HEK293 (cell line): ENCODE measurements at regions not wholly inside any gene's neighbourhood (a gene's known extent, or its start where the extent isn't known, plus 50 kb on each side); places are given as distances from the start of the nearest gene placed in this dataset.

ENCODE experiments used
- SP2 ChIP-seq: fragments of 450-650 bp; formaldehyde crosslinking; IDR thresholded peaks from 2 replicates; pipeline ENCODE4 v1.5.1; 2016; ENCODE audit warnings: missing biosample characterization, missing genetic modification characterization
- ZBTB17 ChIP-seq: fragments of 450-650 bp; formaldehyde crosslinking; IDR thresholded peaks from 2 replicates; pipeline ENCODE4 v1.5.1; 2016; ENCODE audit warnings: missing biosample characterization, missing genetic modification characterization
- ZNF112 ChIP-seq: fragments of 450-650 bp; formaldehyde crosslinking; IDR thresholded peaks from 2 replicates; pipeline ENCODE4 v1.5.0; 2017; ENCODE audit warnings: missing biosample characterization, missing genetic modification characterization
- ZNF239 ChIP-seq: fragments of 450-650 bp; formaldehyde crosslinking; IDR thresholded peaks from 2 replicates; pipeline ENCODE4 v1.5.1; 2016; ENCODE audit warnings: missing biosample characterization, missing genetic modification characterization
- ZNF558 ChIP-seq: fragments of 450-650 bp; formaldehyde crosslinking; IDR thresholded peaks from 2 replicates; pipeline ENCODE4 v1.5.1; 2016; ENCODE audit warnings: missing biosample characterization, missing genetic modification characterization
- ZNF76 ChIP-seq: fragments of 450-650 bp; formaldehyde crosslinking; IDR thresholded peaks from 2 replicates; pipeline ENCODE4; 2016; ENCODE audit warnings: low read depth, missing biosample characterization, missing genetic modification characterization, borderline replicate concordance
- ZNF776 ChIP-seq: fragments of 450-650 bp; formaldehyde crosslinking; IDR thresholded peaks from 2 replicates; pipeline ENCODE4 v1.5.0; 2017; ENCODE audit warnings: missing biosample characterization, missing genetic modification characterization, borderline replicate concordance
- TF ChIP-seq, protein P1 (sequence below): fragments of 450-650 bp; formaldehyde crosslinking; IDR thresholded peaks from 2 replicates; pipeline ENCODE4 v1.5.1; 2016; ENCODE audit warnings: missing biosample characterization, missing genetic modification characterization
- TF ChIP-seq, protein P2 (sequence below): fragments of 450-650 bp; formaldehyde crosslinking; IDR thresholded peaks from 2 replicates; pipeline ENCODE4 v1.5.1; 2017; ENCODE audit warnings: missing biosample characterization, missing genetic modification characterization

DNA sequence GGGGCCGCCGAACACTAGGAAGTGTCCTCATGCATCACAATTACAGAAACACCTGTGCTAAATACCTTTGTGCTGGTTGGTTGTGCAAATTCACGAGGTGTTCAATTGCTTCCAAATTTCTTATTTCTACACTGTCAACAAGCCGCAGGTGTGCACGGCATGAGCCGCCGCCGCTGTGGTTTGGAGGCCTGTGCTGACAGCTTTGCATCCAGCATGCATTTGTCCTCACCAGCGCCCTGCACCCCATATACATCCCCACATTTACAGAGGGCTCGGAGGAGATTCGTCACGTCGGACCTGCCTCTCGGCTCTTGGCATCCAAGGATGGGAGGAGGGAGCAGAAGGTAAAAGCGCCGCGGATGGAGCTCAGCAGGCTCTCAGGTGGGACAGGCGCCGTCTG lies 305.3 kb upstream of the MKI67 start:
- TF ChIP-seq, protein P1, sequence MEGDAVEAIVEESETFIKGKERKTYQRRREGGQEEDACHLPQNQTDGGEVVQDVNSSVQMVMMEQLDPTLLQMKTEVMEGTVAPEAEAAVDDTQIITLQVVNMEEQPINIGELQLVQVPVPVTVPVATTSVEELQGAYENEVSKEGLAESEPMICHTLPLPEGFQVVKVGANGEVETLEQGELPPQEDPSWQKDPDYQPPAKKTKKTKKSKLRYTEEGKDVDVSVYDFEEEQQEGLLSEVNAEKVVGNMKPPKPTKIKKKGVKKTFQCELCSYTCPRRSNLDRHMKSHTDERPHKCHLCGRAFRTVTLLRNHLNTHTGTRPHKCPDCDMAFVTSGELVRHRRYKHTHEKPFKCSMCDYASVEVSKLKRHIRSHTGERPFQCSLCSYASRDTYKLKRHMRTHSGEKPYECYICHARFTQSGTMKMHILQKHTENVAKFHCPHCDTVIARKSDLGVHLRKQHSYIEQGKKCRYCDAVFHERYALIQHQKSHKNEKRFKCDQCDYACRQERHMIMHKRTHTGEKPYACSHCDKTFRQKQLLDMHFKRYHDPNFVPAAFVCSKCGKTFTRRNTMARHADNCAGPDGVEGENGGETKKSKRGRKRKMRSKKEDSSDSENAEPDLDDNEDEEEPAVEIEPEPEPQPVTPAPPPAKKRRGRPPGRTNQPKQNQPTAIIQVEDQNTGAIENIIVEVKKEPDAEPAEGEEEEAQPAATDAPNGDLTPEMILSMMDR (tag by site-specific recombination), result no peak
- TF ChIP-seq ZBTB17 (tag by site-specific recombination) (no peak), SP2 (tag by site-specific recombination) (no peak), ZNF76 (tag by site-specific recombination) (no peak), ZNF558 (tag by site-specific recombination) (no peak), ZNF112 (no peak), ZNF776 (tag by site-specific recombination) (no peak), ZNF239 (tag by site-specific recombination) (no peak)
- TF ChIP-seq, protein P2, sequence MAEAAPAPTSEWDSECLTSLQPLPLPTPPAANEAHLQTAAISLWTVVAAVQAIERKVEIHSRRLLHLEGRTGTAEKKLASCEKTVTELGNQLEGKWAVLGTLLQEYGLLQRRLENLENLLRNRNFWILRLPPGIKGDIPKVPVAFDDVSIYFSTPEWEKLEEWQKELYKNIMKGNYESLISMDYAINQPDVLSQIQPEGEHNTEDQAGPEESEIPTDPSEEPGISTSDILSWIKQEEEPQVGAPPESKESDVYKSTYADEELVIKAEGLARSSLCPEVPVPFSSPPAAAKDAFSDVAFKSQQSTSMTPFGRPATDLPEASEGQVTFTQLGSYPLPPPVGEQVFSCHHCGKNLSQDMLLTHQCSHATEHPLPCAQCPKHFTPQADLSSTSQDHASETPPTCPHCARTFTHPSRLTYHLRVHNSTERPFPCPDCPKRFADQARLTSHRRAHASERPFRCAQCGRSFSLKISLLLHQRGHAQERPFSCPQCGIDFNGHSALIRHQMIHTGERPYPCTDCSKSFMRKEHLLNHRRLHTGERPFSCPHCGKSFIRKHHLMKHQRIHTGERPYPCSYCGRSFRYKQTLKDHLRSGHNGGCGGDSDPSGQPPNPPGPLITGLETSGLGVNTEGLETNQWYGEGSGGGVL (tag by site-specific recombination), result no peak
